GM12878 (cell line): ENCODE measurements at regions not wholly inside any gene's neighbourhood (a gene's known extent, or its start where the extent isn't known, plus 50 kb on each side); places are given as distances from the start of the nearest gene placed in this dataset.

Experiments
- BRCA1 ChIP-seq: IDR thresholded peaks from 2 replicates; pipeline ENCODE4 v1.6.1; 2011; ENCODE audit warnings: low read depth, low read length, improper control_type of control experiment
- EZH2 ChIP-seq: IDR thresholded peaks from 2 replicates; pipeline ENCODE4 v1.6.1; 2012; ENCODE audit warnings: low read depth, mild to moderate bottlenecking, control low read depth, inconsistent platforms, low read length, borderline replicate concordance; ENCODE audit not compliant: control insufficient read depth
- KAT2A ChIP-seq: conservative IDR thresholded peaks from 2 replicates; pipeline ENCODE4 v1.6.1; 2011; ENCODE audit warnings: low read depth, low read length; ENCODE audit not compliant: control insufficient read depth
- NFYB ChIP-seq: IDR thresholded peaks from 2 replicates; pipeline ENCODE4 v1.6.1; 2011; ENCODE audit warnings: low read depth, mild to moderate bottlenecking, low read length, improper control_type of control experiment, moderate library complexity; ENCODE audit not compliant: insufficient read depth
- RCOR1 ChIP-seq: conservative IDR thresholded peaks from 2 replicates; pipeline ENCODE4 v1.6.1; 2012; ENCODE audit warnings: low read depth, low read length, improper control_type of control experiment
- SP1 ChIP-seq: IDR thresholded peaks from one replicate; pipeline ENCODE4 v1.6.1; 2011; ENCODE audit warnings: low read depth, low read length
- SREBF2 ChIP-seq: IDR thresholded peaks from 2 replicates; pipeline ENCODE4 v1.6.1; 2012; ENCODE audit warnings: mild to moderate bottlenecking, low read length
- ZBTB33 ChIP-seq: fragments of 450-650 bp; IDR thresholded peaks from 2 replicates; pipeline ENCODE4 v1.6.1; 2017; ENCODE audit warnings: mild to moderate bottlenecking
- TF ChIP-seq, protein P1 (sequence below), 3 experiments: IDR thresholded peaks in 2 of 3; conservative IDR thresholded peaks in 1 of 3; 2 replicates each; pipeline ENCODE4 v1.5.1; 2011; ENCODE audit warnings: low read depth in 3 of 3, low read length in 3 of 3, mild to moderate bottlenecking in 3 of 3, control low read depth in 2 of 3, moderate library complexity in 2 of 3, inconsistent platforms in 1 of 3, mixed read lengths in 1 of 3; ENCODE audit not compliant: control insufficient read depth in 2 of 3, insufficient read depth in 1 of 3; ENCODE audit errors: extremely low read depth in 1 of 3

- TF ChIP-seq BRCA1 (no peak), NFYB (no peak), KAT2A (no peak), ZBTB33 (no peak), EZH2 (no peak), SP1 (no peak), RCOR1 (no peak), SREBF2 (no peak)
- TF ChIP-seq, protein P1, sequence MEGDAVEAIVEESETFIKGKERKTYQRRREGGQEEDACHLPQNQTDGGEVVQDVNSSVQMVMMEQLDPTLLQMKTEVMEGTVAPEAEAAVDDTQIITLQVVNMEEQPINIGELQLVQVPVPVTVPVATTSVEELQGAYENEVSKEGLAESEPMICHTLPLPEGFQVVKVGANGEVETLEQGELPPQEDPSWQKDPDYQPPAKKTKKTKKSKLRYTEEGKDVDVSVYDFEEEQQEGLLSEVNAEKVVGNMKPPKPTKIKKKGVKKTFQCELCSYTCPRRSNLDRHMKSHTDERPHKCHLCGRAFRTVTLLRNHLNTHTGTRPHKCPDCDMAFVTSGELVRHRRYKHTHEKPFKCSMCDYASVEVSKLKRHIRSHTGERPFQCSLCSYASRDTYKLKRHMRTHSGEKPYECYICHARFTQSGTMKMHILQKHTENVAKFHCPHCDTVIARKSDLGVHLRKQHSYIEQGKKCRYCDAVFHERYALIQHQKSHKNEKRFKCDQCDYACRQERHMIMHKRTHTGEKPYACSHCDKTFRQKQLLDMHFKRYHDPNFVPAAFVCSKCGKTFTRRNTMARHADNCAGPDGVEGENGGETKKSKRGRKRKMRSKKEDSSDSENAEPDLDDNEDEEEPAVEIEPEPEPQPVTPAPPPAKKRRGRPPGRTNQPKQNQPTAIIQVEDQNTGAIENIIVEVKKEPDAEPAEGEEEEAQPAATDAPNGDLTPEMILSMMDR (IDR thresholded peaks at IDR 0.05 in 2 of 3, conservative IDR thresholded peaks at IDR 0.05 in 1 of 3; ENCODE audit: control insufficient read depth in 2 of 3, extremely low read depth in 1 of 3, insufficient read depth in 1 of 3, low read depth in 3 of 3, low read length in 3 of 3): no peak
Observed at GRCh38 chr22:47781024-47781423, 1018.6 kb downstream of the TBC1D22A start.
